ENCODE measurements at regions not wholly inside any gene's neighbourhood (a gene's known extent, or its start where the extent isn't known, plus 50 kb on each side); places are given as distances from the start of the nearest gene placed in this dataset.
A peak's percentile ranks its signal among the peaks of the same experiment; 100 is the strongest.
"Not testable (repeated sequence)": the region's sequence is repeated elsewhere in the genome, so short reads cannot be mapped to it uniquely, and the experiment has no call there.

DNA sequence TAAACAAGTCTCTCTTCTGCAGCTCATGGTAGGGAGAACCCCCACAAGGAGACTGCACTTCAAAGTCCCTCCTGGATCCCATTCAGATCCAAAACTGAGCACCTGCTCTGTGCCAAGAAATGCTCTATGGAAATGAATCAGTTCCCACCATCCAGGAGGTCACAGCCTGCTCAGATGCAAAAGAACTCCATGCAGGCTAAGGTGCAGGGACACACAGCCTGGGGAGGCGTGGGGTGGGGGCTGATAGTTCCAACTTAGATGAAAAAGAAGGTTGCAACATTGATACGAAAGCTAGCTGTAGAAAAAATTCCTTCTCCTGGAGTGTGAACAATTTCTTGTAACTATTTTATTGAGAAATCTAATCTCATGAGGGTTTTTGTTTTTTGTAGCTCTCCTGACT, 111.0 kb upstream of the TMEM170B start:
- H3K4me1 Mint-ChIP-seq = peaks cover 42% of the 10 kb centered on the region
- H3K27ac Mint-ChIP-seq = no peak overlapping the region
- no peaks in the 10 kb centered on the region for H3K36me3 Mint-ChIP-seq
- H3K4me3 Mint-ChIP-seq = no peak overlapping the region
- no peaks in the 10 kb centered on the region for H3K9me3 Mint-ChIP-seq
- DNase-seq = no peak
- H3K27me3 Mint-ChIP-seq = peaks cover 9% of the 10 kb centered on the region

GRCh38 chr6:11425876-11426275, 111.7 kb upstream of the TMEM170B start:
- Mint-ChIP-seq H3K27ac (no peak overlapping the region), H3K4me3 (no peak overlapping the region), H3K4me1 (peaks cover 42% of the 10 kb centered on the region), H3K27me3 (peaks cover 9% of the 10 kb centered on the region), H3K9me3 (peaks cover 1% of the 10 kb centered on the region), H3K36me3 (no peaks in the 10 kb centered on the region)
- DNase-seq = no peak

GRCh38 chr6:11425431-11425871, 112.1 kb upstream of the TMEM170B start:
- Mint-ChIP-seq H3K27ac (no peak overlapping the region), H3K9me3 (peaks cover 5% of the 10 kb centered on the region), H3K36me3 (no peaks in the 10 kb centered on the region), H3K4me1 (peaks cover 42% of the 10 kb centered on the region), H3K4me3 (no peak overlapping the region), H3K27me3 (peaks cover 9% of the 10 kb centered on the region)
- DNase-seq = no peak

- Mint-ChIP-seq H3K36me3 (no peaks in the 10 kb centered on the region), H3K27ac (no peak overlapping the region), H3K9me3 (peaks cover 6% of the 10 kb centered on the region), H3K4me3 (no peak overlapping the region), H3K4me1 (peaks cover 36% of the 10 kb centered on the region), H3K27me3 (peaks cover 9% of the 10 kb centered on the region)
- no peak for DNase-seq
These were observed 113.0 kb upstream of the TMEM170B start for GRCh38 chr6:11424395-11425034.

GRCh38 chr6:11423667-11424066, 113.9 kb upstream of the TMEM170B start:
- Mint-ChIP-seq H3K27me3 (peaks cover 9% of the 10 kb centered on the region), H3K36me3 (no peaks in the 10 kb centered on the region), H3K9me3 (peaks cover 6% of the 10 kb centered on the region), H3K4me3 (no peak overlapping the region), H3K4me1 (peaks cover 27% of the 10 kb centered on the region), H3K27ac (no peak overlapping the region)
- DNase-seq = no peak

DNA sequence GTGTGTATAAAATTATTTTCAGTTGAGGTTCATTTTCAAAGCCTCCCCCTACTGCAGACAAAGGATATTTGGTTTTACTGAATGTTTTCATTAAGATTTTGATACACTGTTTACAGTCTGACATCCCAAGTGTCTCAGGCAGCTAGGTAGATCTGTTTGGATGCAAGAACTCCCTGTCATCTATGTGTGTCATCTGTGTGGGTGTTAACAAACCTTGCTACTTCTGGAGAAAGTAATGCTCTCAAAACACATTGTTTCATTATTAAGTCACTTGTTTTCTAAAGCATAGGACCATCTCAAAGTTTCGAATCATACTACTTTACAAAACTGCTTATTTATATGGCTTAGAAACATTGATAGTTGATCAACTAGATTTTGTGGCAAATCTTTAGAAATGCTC, 114.5 kb upstream of the TMEM170B start:
- no peak overlapping the region for H3K4me3 Mint-ChIP-seq
- H3K27me3 Mint-ChIP-seq = peaks cover 9% of the 10 kb centered on the region
- no peak for DNase-seq
- peaks cover 6% of the 10 kb centered on the region for H3K9me3 Mint-ChIP-seq
- H3K4me1 Mint-ChIP-seq = peaks cover 22% of the 10 kb centered on the region
- H3K27ac Mint-ChIP-seq = no peak overlapping the region
- no peaks in the 10 kb centered on the region for H3K36me3 Mint-ChIP-seq

- Mint-ChIP-seq H3K4me1 (peaks cover 29% of the 10 kb centered on the region), H3K4me3 (no peak overlapping the region), H3K27me3 (peaks cover 3% of the 10 kb centered on the region), H3K36me3 (peaks cover 4% of the 10 kb centered on the region), H3K9me3 (peaks cover 10% of the 10 kb centered on the region), H3K27ac (no peak overlapping the region)
- no peak for DNase-seq
These were observed 117.6 kb upstream of the TMEM170B start for GRCh38 chr6:11419763-11420453.

GRCh38 chr6:11418290-11418905, 119.2 kb upstream of the TMEM170B start:
- no peak overlapping the region for H3K27ac Mint-ChIP-seq
- peaks cover 10% of the 10 kb centered on the region for H3K9me3 Mint-ChIP-seq
- H3K4me1 Mint-ChIP-seq = peaks cover 30% of the 10 kb centered on the region
- H3K36me3 Mint-ChIP-seq = peaks cover 6% of the 10 kb centered on the region
- no peak overlapping the region for H3K4me3 Mint-ChIP-seq
- H3K27me3 Mint-ChIP-seq = no peaks in the 10 kb centered on the region
- no peak for DNase-seq

- Mint-ChIP-seq H3K27me3 (no peaks in the 10 kb centered on the region), H3K36me3 (peaks cover 6% of the 10 kb centered on the region), H3K9me3 (peaks cover 10% of the 10 kb centered on the region), H3K4me3 (no peak overlapping the region), H3K4me1 (peaks cover 38% of the 10 kb centered on the region), H3K27ac (no peak overlapping the region)
- DNase-seq = no peak
These were observed 120.5 kb upstream of the TMEM170B start for GRCh38 chr6:11416936-11417576.

DNA sequence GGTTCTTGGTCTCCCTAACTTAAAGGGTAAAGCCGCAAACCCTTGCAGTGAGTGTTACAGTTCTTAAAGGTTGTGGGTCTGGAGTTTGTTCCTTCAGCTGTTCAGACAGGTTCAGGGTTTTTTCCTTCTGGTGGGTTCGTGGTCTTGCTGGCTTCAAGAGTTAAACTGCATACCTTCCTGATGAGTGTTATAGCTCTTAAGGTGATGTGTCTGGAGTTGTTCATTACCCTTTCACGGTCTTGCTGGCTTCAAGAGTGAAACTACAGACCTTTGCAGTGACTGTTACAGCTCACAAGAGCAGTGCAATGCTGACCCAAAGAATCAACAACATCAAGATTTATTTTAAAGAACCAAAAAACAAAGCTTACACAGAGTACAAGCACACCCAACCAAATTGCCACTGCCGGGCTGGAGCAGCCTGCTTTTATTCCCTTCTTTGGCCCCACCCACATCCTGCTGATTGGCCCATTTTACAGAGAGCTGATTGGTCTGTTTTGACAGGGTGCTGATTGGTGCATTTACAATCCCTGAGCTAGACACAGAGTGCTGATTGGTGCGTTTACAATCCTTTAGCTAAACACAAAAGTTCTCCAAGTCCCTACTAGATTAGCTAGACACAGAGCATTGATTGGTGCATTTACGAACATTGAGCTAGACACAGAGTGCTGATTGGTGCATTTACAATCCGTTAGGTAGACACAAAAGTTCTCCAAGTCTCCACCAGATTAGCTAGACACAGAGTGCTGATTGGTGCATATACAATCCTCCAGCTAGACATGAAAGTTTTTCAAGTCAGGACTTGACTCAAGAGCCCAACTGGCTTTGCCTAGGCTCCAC, 121.2 kb upstream of the TMEM170B start:
- H3K27ac Mint-ChIP-seq, DNase-seq: not testable (repeated sequence)

DNA sequence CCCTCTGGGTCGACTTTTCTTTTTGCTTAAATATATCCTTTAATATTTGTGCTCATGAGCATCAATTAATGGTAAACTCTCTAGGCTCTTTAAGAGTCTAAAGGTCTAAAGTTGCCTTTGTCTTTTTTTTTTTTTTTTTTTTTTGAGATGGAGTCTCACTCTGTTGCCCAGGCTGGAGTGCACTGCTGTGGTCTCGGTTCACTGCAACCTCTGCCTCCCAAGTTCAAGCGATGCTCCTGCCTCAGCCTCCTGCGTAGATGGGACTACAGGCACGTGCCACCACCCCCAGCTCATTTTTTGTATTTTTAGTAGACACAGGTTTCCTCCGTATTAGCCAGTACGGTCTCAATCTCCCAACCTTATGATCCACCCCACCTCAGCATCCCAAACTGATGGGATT, 122.0 kb upstream of the TMEM170B start:
- H3K27ac Mint-ChIP-seq = no peak overlapping the region
- no peak for DNase-seq
- no peaks in the 10 kb centered on the region for H3K27me3 Mint-ChIP-seq
- H3K36me3 Mint-ChIP-seq = peaks cover 6% of the 10 kb centered on the region
- H3K9me3 Mint-ChIP-seq = peaks cover 5% of the 10 kb centered on the region
- no peak overlapping the region for H3K4me3 Mint-ChIP-seq
- peaks cover 47% of the 10 kb centered on the region for H3K4me1 Mint-ChIP-seq

More for the DNA sequence above, 121.2 kb upstream of the TMEM170B start:
- peaks cover 39% of the 10 kb centered on the region for H3K4me1 Mint-ChIP-seq
- not testable (repeated sequence) for H3K4me3 Mint-ChIP-seq, H3K9me3 Mint-ChIP-seq, H3K36me3 Mint-ChIP-seq, H3K27me3 Mint-ChIP-seq

DNA sequence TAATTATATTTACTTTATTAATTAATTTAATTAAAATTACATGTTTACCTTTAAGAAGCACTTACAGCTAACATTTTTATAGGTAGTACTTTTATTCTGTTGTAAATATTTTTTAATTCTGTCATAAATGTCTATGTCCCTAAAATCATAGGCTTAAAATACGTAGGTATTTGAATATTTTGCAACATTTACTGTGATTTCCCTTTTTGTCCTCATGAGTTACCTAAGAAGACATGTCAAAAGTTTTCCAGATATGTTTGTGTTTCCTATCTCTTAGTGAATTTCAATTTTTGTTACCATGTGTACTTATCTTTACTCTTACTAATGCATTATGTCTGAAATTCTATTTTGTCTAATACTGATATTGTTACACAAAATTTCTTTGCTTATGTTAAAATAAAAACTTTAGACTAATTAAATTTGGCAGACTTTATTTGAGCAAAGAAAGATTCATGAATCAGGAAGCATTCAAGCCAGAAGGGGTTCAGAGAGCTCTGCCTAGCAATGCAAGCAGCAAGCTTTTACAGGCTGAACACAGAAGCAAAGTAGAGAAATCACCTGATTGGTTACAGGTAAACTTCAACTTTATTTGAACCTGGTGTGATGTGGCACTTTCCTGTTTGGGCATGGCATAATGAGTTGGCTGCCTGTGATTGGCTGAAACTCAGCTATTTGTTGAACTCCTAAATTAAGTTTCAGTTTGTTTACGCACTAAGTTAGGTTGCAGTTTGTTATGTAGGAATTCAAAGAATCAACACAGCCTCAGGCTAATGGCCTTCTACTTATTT, 123.2 kb upstream of the TMEM170B start:
- Mint-ChIP-seq H3K27ac (peak overlapping the region; percentile 20), H3K27me3 (no peaks in the 10 kb centered on the region), H3K4me1 (peaks cover 48% of the 10 kb centered on the region), H3K9me3 (peaks cover 4% of the 10 kb centered on the region), H3K36me3 (peaks cover 6% of the 10 kb centered on the region), H3K4me3 (peak overlapping the region; percentile 7)
- DNase-seq = no peak

DNA sequence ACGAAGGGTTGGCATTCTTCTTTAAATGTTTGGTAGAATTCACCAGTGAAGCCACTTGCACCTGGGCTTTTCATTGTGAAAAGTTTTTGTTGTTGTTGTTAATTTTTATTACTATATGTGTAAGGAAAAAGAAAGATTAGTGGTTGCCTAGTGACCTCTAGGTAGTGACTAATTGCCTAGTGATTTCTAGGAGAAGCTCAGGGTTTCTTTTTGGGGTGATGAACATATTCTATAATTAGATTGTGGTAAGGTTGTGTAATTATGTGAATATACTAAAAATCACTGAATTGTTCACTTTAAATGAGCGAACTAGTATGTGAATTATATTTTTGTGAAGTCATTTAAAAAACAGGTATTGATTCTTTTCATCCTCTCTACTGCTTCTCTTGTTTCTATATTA, 123.8 kb upstream of the TMEM170B start:
- peaks cover 48% of the 10 kb centered on the region for H3K4me1 Mint-ChIP-seq

GRCh38 chr6:11413117-11413687, 124.3 kb upstream of the TMEM170B start:
- Mint-ChIP-seq H3K4me3 (no peak overlapping the region), H3K4me1 (peaks cover 48% of the 10 kb centered on the region), H3K27me3 (no peaks in the 10 kb centered on the region), H3K27ac (peak overlapping the region; percentile 84), H3K9me3 (peaks cover 4% of the 10 kb centered on the region), H3K36me3 (peaks cover 6% of the 10 kb centered on the region)
- DNase-seq = no peak

More for the DNA sequence above, 123.8 kb upstream of the TMEM170B start:
- peaks cover 6% of the 10 kb centered on the region for H3K36me3 Mint-ChIP-seq
- H3K9me3 Mint-ChIP-seq = peaks cover 4% of the 10 kb centered on the region
- H3K27ac Mint-ChIP-seq = peak overlapping the region; percentile 84
- DNase-seq = no peak
- no peak overlapping the region for H3K4me3 Mint-ChIP-seq
- H3K27me3 Mint-ChIP-seq = no peaks in the 10 kb centered on the region

All from activated naive CD8-positive, alpha-beta T cell treated with anti-CD3 and anti-CD28 coated beads for 36 hours (primary cell).